NCI-H345 (cell line): ENCODE measurements at regions not wholly inside any gene's neighbourhood (a gene's known extent, or its start where the extent isn't known, plus 50 kb on each side); places are given as distances from the start of the nearest gene placed in this dataset.
"Not testable (repeated sequence)": the region's sequence is repeated elsewhere in the genome, so short reads cannot be mapped to it uniquely, and the experiment has no call there.

Source experiments
- DNase-seq: peaks from one replicate; lab custom pipeline; 2025; lab: John Stamatoyannopoulos, UW

DNA sequence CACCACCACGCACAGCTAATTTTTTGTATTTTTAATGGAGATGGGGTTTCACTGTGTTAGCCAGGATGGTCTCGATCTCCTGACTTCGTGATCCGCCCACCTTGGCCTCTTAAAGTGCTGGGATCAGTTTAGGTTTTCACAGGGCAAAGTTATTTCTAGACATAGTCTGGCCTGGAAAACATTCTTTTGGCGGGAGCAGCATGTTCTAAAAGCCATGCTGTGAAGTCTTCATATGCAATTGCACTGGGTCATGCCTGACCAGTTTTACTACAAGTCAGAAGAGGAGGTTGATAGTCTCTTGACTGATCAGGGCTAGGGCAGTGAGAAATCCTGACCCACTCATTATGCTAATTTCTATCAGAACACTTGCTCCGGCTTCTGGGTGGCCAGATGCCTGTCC is 131.6 kb upstream of the POU3F1 start:
- DNase-seq: no peak

GRCh38 chr1:38175121-38175520 is 128.5 kb upstream of the POU3F1 start:
- no peak for DNase-seq

- DNase-seq: no peak
These were observed 127.3 kb upstream of the POU3F1 start for GRCh38 chr1:38173848-38174247.

GRCh38 chr1:38173157-38173831 is 126.7 kb upstream of the POU3F1 start:
- no peak for DNase-seq

DNA sequence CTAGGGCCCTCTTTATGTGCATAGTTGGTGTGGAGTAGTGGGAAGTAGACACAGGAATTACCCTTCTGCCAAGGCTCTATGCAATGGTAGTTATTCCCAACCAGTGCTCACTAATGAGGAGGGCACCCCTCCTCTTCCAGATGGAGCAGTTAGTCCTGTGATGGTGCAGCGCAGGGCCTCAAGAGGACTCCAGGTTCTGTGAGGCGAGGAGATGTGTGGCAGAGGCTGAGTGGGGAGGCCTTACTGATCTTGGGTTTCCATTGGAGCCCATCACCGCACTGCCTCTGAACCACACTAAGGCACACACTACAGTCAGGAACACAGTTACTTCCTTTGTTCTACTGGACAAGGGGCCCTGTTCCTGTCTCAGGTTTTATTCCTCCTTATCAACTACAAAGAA is 122.5 kb upstream of the POU3F1 start:
- no peak for DNase-seq

GRCh38 chr1:38168365-38168764 is 121.8 kb upstream of the POU3F1 start:
- no peak for DNase-seq

GRCh38 chr1:38166461-38166860 is 119.9 kb upstream of the POU3F1 start:
- DNase-seq: no peak

GRCh38 chr1:38153778-38154470 is 107.3 kb upstream of the POU3F1 start:
- peak; percentile 4 for DNase-seq

DNA sequence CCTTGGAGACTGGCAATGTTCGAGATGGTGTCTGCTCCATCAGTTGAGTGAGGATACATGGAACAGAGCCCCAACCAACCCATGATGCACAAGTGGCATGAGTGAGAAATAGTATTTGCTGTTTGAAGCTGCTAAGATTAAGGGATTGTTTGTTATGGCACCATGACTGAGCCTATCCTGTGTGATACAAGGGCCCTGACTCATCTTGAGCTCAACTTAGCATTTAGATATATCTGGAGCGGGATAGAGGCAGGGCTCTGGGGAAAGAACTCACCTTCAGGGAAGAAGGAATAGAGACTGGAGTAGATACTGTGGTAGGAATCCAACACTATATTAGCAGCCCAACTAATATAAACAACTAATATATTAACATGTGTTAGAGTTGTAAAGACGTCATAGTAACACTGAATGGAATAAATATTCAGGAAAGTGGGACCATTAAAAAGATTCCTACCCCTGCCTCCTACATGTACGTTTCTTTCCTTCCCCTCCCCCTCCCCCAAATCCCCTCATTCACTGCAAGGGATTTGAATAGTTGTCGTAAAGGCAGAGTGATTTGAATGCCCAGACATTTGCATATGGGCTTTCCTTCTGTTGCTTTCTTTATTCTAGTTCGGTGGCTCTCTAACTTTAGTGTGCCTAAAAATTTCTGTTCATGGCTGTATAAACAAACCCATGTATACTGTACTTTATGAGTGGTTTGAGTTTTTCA is 106.6 kb upstream of the POU3F1 start:
- DNase-seq: no peak

DNA sequence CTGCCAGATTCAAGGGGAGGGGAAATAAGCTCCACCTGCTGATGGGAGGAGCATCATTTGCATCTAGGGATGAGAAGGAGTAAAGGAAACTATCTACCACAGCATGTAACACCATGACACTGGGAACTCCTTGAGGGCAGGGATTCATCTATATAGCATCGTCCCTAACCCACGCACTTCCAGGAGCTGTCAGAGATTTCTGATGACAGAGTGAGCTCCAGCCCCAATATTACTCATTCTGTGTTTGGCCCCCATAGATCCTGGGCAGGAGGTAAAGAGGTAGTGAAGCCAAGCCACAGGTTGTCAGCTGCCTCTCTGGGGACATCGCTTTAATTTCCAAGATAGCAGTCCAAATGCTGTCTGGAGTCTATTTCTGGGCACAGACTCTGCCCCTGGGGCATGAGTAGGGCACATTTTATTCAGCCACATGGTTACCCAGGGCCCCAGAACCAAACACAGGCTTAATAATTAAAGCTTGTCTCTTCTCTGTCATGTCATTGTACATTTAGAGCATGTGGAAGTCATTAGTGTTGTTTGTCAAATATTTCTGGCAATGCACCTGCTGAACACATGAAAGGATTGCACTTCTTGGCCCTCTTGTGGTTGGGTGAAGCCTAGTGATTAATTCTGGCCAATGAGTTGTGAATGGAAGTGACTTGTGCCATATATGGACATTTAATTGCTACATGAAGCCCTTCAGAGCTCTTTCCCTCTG is 105.9 kb upstream of the POU3F1 start:
- DNase-seq: peak; percentile 80

GRCh38 chr1:38151399-38151798 is 104.8 kb upstream of the POU3F1 start:
- DNase-seq: peak; percentile 78

GRCh38 chr1:38146079-38146478 is 99.5 kb upstream of the POU3F1 start:
- not testable (repeated sequence) for DNase-seq

GRCh38 chr1:38142606-38143005 is 96.0 kb upstream of the POU3F1 start:
- no peak for DNase-seq

DNA sequence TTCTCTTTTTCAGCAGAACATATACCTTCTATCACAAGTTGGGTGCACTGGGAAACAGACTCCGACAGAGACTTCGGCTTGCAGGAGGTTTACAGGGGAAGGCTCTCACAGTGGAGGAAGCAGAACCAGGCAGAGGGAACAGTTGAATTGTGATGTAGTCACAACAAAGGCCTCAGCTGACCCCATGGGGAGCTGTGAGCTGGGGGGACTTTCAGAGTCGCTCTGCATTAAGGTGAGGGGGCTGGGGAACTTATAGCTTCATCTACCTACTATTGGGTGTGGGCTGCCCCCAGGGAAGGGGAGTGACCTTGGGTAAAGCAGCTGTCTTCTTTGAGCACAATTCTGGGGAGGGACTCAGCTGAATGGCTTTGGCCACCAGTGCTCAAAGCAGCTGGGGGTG is 94.9 kb upstream of the POU3F1 start:
- no peak for DNase-seq

DNA sequence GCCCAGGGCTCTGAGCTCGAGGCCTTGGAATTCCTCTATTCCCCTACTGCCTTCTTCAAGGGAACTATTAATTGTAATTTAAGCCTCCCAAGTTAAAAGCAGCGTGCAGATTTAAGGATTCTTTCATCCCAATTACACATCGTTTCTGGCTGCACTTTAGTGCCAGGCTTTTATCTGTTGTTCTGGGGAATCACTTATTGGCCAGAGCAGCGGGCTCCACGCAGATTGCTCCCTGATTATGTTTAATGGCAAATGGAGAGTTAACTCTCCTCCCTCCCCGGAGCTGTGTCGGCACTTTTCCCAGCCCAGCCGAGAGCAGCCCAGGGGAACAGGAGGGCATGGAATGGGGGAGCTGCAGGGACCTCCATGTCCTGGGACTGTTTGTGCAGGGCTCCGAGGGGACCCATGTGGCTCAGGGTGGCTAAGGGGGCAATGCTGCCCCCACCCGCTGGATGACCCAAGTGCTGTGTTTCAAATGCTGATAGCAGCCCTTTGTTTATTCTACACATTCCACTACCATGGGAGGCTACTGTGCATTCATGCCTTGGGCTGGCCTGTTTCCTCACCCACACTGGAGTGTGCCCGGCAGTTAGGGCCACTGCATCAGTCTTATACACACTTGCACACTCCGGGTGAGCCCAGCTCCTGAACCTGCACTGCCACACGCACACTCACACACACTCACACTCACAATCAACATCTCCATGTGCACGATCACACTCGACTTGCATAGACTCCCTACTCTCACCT is 93.3 kb upstream of the POU3F1 start:
- no peak for DNase-seq

GRCh38 chr1:38138498-38139233 is 92.1 kb upstream of the POU3F1 start:
- no peak for DNase-seq

DNA sequence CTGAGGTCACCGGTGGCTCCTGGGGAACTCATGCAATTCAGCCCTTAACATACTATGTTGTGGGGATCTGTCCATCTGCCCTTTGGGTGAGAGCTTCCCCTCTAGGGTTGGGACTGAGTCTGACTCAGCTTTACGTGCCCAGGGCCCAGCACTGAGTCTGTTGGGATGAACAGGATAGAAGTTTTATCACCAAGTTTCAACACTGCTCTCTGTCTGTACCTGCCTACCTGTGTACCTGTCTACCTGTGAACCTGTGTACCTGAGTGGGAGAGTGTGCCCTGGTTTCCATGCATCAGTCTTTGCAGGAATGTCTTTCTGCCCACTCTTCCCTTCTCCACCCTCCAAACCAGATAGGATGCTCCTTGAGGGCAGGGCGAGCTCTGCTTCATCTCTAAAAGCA is 90.6 kb upstream of the POU3F1 start:
- DNase-seq: no peak

DNA sequence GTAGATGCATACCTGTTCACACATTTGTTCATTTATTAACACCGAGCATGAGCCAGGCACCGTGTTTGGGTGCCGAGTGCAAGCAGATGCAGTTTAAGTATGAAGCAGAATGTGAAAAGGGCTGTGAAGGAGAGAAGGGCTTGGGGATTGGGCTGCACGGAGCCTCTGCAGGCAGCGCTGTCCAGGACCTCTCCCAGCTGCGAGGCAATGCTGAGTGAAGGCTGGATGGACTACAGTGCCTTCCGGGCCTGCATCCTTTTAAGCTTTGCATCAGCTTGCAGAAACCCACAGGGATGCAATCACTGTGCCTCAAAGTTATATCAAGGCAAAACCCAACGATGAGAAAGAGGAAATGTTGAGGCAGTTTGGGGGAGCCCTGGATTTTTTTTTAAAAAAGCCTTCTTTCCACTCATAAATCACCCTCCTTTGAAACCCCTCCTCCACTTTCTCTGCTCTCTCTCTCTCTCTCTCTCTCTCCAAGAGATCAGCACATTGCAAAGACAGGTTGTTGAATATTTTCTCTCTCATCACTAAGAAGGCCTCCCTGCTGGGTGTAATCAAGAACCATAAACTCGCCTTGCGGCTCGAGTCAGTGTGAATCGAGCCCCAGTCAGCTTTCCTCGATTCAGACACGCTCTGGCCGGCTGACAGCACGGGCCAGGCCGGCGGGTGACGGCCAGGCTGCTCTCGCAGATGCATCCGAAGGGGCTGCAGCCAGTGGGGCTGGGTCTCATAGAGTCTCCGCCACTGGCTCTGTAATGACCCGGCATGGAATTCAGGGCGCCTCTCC is 89.2 kb upstream of the POU3F1 start:
- DNase-seq: no peak

DNA sequence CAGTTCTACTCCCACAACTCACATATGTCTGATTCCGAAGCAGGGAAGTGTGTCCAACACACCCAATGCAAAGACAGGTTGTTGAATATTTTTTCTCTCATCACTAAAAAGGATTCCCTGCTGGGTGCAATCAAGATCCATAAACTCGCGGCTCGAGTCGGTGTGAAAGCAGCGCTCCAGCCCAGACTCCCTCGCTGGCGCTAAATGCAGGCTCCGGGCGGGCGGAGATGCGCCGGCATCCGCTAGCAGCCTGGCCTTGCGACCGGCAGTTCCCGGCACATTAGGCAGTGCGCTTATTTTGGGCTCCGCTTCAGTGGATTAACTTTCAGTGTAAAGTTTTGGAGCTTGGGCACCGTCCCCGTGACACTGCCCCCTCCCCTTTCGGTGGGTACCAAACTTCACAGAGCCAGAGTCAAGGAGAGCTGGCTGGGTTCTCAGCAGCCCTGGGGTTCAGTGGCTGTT is 87.7 kb upstream of the POU3F1 start:
- DNase-seq: no peak

DNA sequence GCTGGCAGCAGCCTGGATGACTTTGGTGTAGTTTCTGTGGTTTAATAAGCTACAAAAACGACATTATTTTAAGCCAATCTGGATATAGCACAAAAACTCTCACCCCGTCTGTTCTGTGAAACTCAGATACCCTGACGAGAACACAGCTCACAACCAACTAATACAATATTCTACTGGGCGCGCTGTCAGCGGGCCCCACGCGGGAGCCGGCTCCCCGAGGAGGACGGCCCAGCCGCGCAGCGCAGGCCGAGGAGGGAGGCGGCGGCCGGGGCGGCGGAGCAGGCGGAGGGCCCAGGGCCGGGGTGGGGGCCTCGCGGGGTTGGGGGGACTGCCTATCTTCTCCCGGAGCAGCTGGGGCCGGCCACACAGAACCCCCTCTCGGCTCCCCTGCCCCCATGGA is 87.2 kb upstream of the POU3F1 start:
- no peak for DNase-seq
